ENCODE measurements at regions not wholly inside any gene's neighbourhood (a gene's known extent, or its start where the extent isn't known, plus 50 kb on each side); places are given as distances from the start of the nearest gene placed in this dataset.

- TF ChIP-seq SP1 (CRISPR knock-in tag; conservative IDR thresholded peaks at IDR 0.05) (no peak), STAT6 (CRISPR knock-in tag; conservative IDR thresholded peaks at IDR 0.05; ENCODE audit: low read depth) (no peak), ZNF121 (CRISPR knock-in tag; IDR thresholded peaks at IDR 0.05) (no peak), NFE2L1 (CRISPR knock-in tag; IDR thresholded peaks at IDR 0.05) (no peak), NFATC4 (CRISPR knock-in tag; IDR thresholded peaks at IDR 0.05) (no peak)
- TF ChIP-seq, protein P1, sequence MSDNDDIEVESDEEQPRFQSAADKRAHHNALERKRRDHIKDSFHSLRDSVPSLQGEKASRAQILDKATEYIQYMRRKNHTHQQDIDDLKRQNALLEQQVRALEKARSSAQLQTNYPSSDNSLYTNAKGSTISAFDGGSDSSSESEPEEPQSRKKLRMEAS (CRISPR knock-in tag; IDR thresholded peaks at IDR 0.05) = no peak
- TF ChIP-seq, protein P2, sequence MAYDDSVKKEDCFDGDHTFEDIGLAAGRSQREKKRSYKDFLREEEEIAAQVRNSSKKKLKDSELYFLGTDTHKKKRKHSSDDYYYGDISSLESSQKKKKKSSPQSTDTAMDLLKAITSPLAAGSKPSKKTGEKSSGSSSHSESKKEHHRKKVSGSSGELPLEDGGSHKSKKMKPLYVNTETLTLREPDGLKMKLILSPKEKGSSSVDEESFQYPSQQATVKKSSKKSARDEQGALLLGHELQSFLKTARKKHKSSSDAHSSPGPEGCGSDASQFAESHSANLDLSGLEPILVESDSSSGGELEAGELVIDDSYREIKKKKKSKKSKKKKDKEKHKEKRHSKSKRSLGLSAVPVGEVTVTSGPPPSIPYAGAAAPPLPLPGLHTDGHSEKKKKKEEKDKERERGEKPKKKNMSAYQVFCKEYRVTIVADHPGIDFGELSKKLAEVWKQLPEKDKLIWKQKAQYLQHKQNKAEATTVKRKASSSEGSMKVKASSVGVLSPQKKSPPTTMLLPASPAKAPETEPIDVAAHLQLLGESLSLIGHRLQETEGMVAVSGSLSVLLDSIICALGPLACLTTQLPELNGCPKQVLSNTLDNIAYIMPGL (CRISPR knock-in tag; IDR thresholded peaks at IDR 0.05) = no peak
- POLR2A ChIA-PET = no interaction called here
- peak overlapping the region; percentile 16; the same call in 1 of the 2 replicates for H3K27ac Mint-ChIP-seq
- DNase-seq (ENCODE audit: low spot score) (no peak), ATAC-seq (no peak)
- peaks cover 32% of the 10 kb centered on the region for H3K4me1 Mint-ChIP-seq
- H3K9me3 Mint-ChIP-seq = no peaks in the 10 kb centered on the region
- no peak overlapping the region for H3K4me3 Mint-ChIP-seq
- H3K27me3 Mint-ChIP-seq (ENCODE audit: low read depth) = no peaks in the 10 kb centered on the region; the same call in 1 of the 2 replicates
- no peaks in the 10 kb centered on the region for H3K36me3 Mint-ChIP-seq
- CTCF ChIA-PET = no interaction called here
Measured at GRCh38 chr2:129799036-129799958, 180.2 kb upstream of the RAB6C start.

DNA sequence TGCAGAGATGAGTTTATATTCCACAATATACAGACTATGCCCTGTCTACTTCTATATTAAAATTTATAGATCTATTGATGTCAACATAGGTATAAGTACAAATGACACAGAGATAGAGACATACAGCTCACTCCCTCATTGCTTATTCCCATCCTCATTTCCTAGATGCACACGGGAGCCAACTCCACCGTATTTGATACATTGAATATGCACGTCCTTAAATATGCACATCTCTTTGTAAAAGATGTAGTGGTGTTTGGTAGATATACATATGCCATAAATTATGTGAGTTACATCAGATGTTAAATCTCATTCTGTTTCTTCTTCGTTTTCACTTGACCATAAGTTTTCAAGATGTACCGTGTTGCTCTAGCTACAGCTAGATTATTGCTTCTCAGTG lies 179.2 kb upstream of the RAB6C start:
- ATAC-seq = no peak
- H3K27ac Mint-ChIP-seq = no peak overlapping the region
- H3K27me3 Mint-ChIP-seq (ENCODE audit: low read depth) = no peaks in the 10 kb centered on the region; the same call in 1 of the 2 replicates
- POLR2A ChIA-PET = no interaction called here
- H3K4me1 Mint-ChIP-seq = peaks cover 36% of the 10 kb centered on the region
- H3K9me3 Mint-ChIP-seq = no peaks in the 10 kb centered on the region
- H3K36me3 Mint-ChIP-seq = no peaks in the 10 kb centered on the region
- DNase-seq (ENCODE audit: low spot score) = no peak
- CTCF ChIA-PET = no interaction called here
- no peak overlapping the region for H3K4me3 Mint-ChIP-seq
- TF ChIP-seq IRF2 (CRISPR knock-in tag; IDR thresholded peaks at IDR 0.05; ENCODE audit: borderline replicate concordance, low read depth) (no peak), CDX4 (CRISPR knock-in tag; IDR thresholded peaks at IDR 0.05; ENCODE audit: borderline replicate concordance) (no peak), STAT6 (CRISPR knock-in tag; conservative IDR thresholded peaks at IDR 0.05; ENCODE audit: low read depth) (no peak), ZNF396 (CRISPR knock-in tag; IDR thresholded peaks at IDR 0.05; ENCODE audit: borderline replicate concordance) (no peak), SP1 (CRISPR knock-in tag; conservative IDR thresholded peaks at IDR 0.05) (no peak), TP53 (CRISPR knock-in tag; IDR thresholded peaks at IDR 0.05) (no peak), CREB1 (CRISPR knock-in tag; IDR thresholded peaks at IDR 0.05) (no peak), TEAD1 (CRISPR knock-in tag; IDR thresholded peaks at IDR 0.05) (no peak), JUN (CRISPR knock-in tag; IDR thresholded peaks at IDR 0.05) (no peak), GTF2I (CRISPR knock-in tag; conservative IDR thresholded peaks at IDR 0.05) (no peak), SMAD3 (CRISPR knock-in tag; IDR thresholded peaks at IDR 0.05; ENCODE audit: borderline replicate concordance) (no peak), FOXK1 (CRISPR knock-in tag; IDR thresholded peaks at IDR 0.05) (no peak), GRHL2 (CRISPR knock-in tag; IDR thresholded peaks at IDR 0.05; ENCODE audit: insufficient replicate concordance, severe bottlenecking) (no peak), MLX (CRISPR knock-in tag; IDR thresholded peaks at IDR 0.05) (no peak)
- TF ChIP-seq, protein P3, sequence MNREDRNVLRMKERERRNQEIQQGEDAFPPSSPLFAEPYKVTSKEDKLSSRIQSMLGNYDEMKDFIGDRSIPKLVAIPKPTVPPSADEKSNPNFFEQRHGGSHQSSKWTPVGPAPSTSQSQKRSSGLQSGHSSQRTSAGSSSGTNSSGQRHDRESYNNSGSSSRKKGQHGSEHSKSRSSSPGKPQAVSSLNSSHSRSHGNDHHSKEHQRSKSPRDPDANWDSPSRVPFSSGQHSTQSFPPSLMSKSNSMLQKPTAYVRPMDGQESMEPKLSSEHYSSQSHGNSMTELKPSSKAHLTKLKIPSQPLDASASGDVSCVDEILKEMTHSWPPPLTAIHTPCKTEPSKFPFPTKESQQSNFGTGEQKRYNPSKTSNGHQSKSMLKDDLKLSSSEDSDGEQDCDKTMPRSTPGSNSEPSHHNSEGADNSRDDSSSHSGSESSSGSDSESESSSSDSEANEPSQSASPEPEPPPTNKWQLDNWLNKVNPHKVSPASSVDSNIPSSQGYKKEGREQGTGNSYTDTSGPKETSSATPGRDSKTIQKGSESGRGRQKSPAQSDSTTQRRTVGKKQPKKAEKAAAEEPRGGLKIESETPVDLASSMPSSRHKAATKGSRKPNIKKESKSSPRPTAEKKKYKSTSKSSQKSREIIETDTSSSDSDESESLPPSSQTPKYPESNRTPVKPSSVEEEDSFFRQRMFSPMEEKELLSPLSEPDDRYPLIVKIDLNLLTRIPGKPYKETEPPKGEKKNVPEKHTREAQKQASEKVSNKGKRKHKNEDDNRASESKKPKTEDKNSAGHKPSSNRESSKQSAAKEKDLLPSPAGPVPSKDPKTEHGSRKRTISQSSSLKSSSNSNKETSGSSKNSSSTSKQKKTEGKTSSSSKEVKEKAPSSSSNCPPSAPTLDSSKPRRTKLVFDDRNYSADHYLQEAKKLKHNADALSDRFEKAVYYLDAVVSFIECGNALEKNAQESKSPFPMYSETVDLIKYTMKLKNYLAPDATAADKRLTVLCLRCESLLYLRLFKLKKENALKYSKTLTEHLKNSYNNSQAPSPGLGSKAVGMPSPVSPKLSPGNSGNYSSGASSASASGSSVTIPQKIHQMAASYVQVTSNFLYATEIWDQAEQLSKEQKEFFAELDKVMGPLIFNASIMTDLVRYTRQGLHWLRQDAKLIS (CRISPR knock-in tag; IDR thresholded peaks at IDR 0.05; ENCODE audit: borderline replicate concordance) = no peak
- TF ChIP-seq, protein P4, sequence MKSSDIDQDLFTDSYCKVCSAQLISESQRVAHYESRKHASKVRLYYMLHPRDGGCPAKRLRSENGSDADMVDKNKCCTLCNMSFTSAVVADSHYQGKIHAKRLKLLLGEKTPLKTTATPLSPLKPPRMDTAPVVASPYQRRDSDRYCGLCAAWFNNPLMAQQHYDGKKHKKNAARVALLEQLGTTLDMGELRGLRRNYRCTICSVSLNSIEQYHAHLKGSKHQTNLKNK (CRISPR knock-in tag; IDR thresholded peaks at IDR 0.05) = no peak
